DOHH2 (cell line): ENCODE measurements at regions not wholly inside any gene's neighbourhood (a gene's known extent, or its start where the extent isn't known, plus 50 kb on each side); places are given as distances from the start of the nearest gene placed in this dataset.

Experiments
- H3F3A ChIP-seq: fragments of 200-600 bp; sonication (generic), shearing (Covaris generic); 2 replicates; pipeline ENCODE4 v1.6.0; 2016; ENCODE audit warnings: antibody characterized with exemption, mild to moderate bottlenecking; ENCODE audit not compliant: control insufficient read depth, insufficient read depth
- H3K27ac ChIP-seq: fragments of 200-600 bp; sonication (generic); 2 replicates; pipeline ENCODE4 v1.5.1; 2014; ENCODE audit warnings: low read depth, mild to moderate bottlenecking, low read length, moderate library complexity
- H3K27me3 ChIP-seq: fragments of 200-600 bp; sonication (generic); 2 replicates; pipeline ENCODE4 v1.6.1; 2014; ENCODE audit warnings: mild to moderate bottlenecking, low read length, mixed read lengths; ENCODE audit not compliant: control insufficient read depth
- H3K36me3 ChIP-seq: fragments of 200-600 bp; sonication (generic); 2 replicates; pipeline ENCODE4 v1.6.1; 2014; ENCODE audit warnings: mild to moderate bottlenecking, low read length, moderate library complexity, mixed read lengths; ENCODE audit not compliant: control insufficient read depth
- H3K4me1 ChIP-seq: fragments of 200-600 bp; sonication (generic); 2 replicates; pipeline ENCODE4 v1.6.1; 2014; ENCODE audit warnings: mild to moderate bottlenecking, low read length, mixed read lengths; ENCODE audit not compliant: control insufficient read depth
- H3K4me2 ChIP-seq: fragments of 200-600 bp; sonication (generic); 2 replicates; pipeline ENCODE4 v1.6.0; 2014; ENCODE audit warnings: mild to moderate bottlenecking, low read length, moderate library complexity
- H3K4me3 ChIP-seq: fragments of 200-600 bp; sonication (generic); 2 replicates; pipeline ENCODE4 v1.5.1; 2014; ENCODE audit warnings: mild to moderate bottlenecking, low read length, mixed read lengths
- H3K79me2 ChIP-seq: fragments of 200-600 bp; sonication (generic); 2 replicates; pipeline ENCODE4 v1.6.1; 2014; ENCODE audit warnings: mild to moderate bottlenecking, low read length, mixed read lengths; ENCODE audit not compliant: control insufficient read depth
- H3K9me2 ChIP-seq: fragments of 200-600 bp; sonication (generic); replicated peaks from 2 replicates; pipeline ENCODE4 v1.6.1; 2014; ENCODE audit warnings: mild to moderate bottlenecking, low read length, mixed read lengths; ENCODE audit not compliant: control insufficient read depth
- H3K9me3 ChIP-seq: fragments of 200-600 bp; sonication (generic); 2 replicates; pipeline ENCODE4 v1.6.1; 2014; ENCODE audit warnings: antibody characterized with exemption, low read length, mixed read lengths; ENCODE audit not compliant: control insufficient read depth, insufficient read depth
- H4K20me1 ChIP-seq: fragments of 200-600 bp; sonication (generic); 2 replicates; pipeline ENCODE4 v1.6.0; 2014; ENCODE audit warnings: low read depth, mild to moderate bottlenecking, antibody characterized with exemption, low read length, moderate library complexity; ENCODE audit not compliant: control insufficient read depth, insufficient read depth
- CTCF ChIP-seq: fragments of 200-600 bp; sonication (generic); IDR thresholded peaks from one replicate; pipeline ENCODE4 v1.5.1; 2014; ENCODE audit warnings: antibody characterized with exemption, mild to moderate bottlenecking, low read depth, low read length; ENCODE audit not compliant: poor library complexity, severe bottlenecking
- EZH2phosphoT487 ChIP-seq: fragments of 200-600 bp; sonication (generic); IDR thresholded peaks from 2 replicates; pipeline ENCODE4 v1.6.1; 2017; ENCODE audit warnings: borderline replicate concordance, mild to moderate bottlenecking, antibody characterized with exemption, low read length, moderate library complexity, mixed read lengths

GRCh38 chr15:77851691-77852090 lies 219.0 kb upstream of the LINGO1 start:
- Histone ChIP-seq H3K9me2 (no peaks in the 10 kb centered on the region), H4K20me1 (no peaks in the 10 kb centered on the region), H3K36me3 (no peaks in the 10 kb centered on the region), H3K4me1 (no peaks in the 10 kb centered on the region), H3K4me2 (no peak overlapping the region), H3K9me3 (no peaks in the 10 kb centered on the region), H3K79me2 (no peaks in the 10 kb centered on the region), H3K27me3 (peaks cover 4% of the 10 kb centered on the region; the same call in 1 of the 2 replicates), H3K27ac (no peak overlapping the region), H3K4me3 (no peak overlapping the region), H3F3A (no peaks in the 10 kb centered on the region)
- TF ChIP-seq CTCF (no peak), EZH2phosphoT487 (no peak)

GRCh38 chr15:77851086-77851485 lies 218.4 kb upstream of the LINGO1 start:
- TF ChIP-seq CTCF: no peak
- TF ChIP-seq EZH2phosphoT487: no peak
- H3K27ac ChIP-seq: no peak overlapping the region
- H3K9me2 ChIP-seq: no peaks in the 10 kb centered on the region
- H3K9me3 ChIP-seq: no peaks in the 10 kb centered on the region
- no peaks in the 10 kb centered on the region for H3K79me2 ChIP-seq
- no peaks in the 10 kb centered on the region for H3F3A ChIP-seq
- H3K4me3 ChIP-seq: no peak overlapping the region
- peaks cover 4% of the 10 kb centered on the region; the same call in 1 of the 2 replicates for H3K27me3 ChIP-seq
- H3K4me2 ChIP-seq: no peak overlapping the region
- H3K36me3 ChIP-seq: no peaks in the 10 kb centered on the region
- no peaks in the 10 kb centered on the region for H4K20me1 ChIP-seq
- no peaks in the 10 kb centered on the region for H3K4me1 ChIP-seq

GRCh38 chr15:77846986-77847385 lies 214.3 kb upstream of the LINGO1 start:
- no peak overlapping the region for H3K4me2 ChIP-seq
- H3K4me1 ChIP-seq: peaks cover 14% of the 10 kb centered on the region
- H3K79me2 ChIP-seq: no peaks in the 10 kb centered on the region
- no peaks in the 10 kb centered on the region for H3F3A ChIP-seq
- H3K36me3 ChIP-seq: no peaks in the 10 kb centered on the region
- no peaks in the 10 kb centered on the region for H3K9me2 ChIP-seq
- H3K4me3 ChIP-seq: no peak overlapping the region
- H3K27ac ChIP-seq: no peak overlapping the region
- H3K27me3 ChIP-seq: no peaks in the 10 kb centered on the region
- H3K9me3 ChIP-seq: peaks cover 20% of the 10 kb centered on the region
- no peaks in the 10 kb centered on the region for H4K20me1 ChIP-seq
- TF ChIP-seq CTCF: no peak

- H3K9me2 ChIP-seq: no peaks in the 10 kb centered on the region
- no peak overlapping the region for H3K27ac ChIP-seq
- no peaks in the 10 kb centered on the region for H4K20me1 ChIP-seq
- H3F3A ChIP-seq: no peaks in the 10 kb centered on the region
- H3K4me1 ChIP-seq: peaks cover 14% of the 10 kb centered on the region
- TF ChIP-seq EZH2phosphoT487 (no peak), CTCF (no peak)
- no peaks in the 10 kb centered on the region for H3K79me2 ChIP-seq
- H3K36me3 ChIP-seq: no peaks in the 10 kb centered on the region
- peaks cover 20% of the 10 kb centered on the region for H3K9me3 ChIP-seq
- no peak overlapping the region for H3K4me2 ChIP-seq
- H3K4me3 ChIP-seq: no peak overlapping the region
- peaks cover 2% of the 10 kb centered on the region for H3K27me3 ChIP-seq
Measured at GRCh38 chr15:77846360-77846759, 213.6 kb upstream of the LINGO1 start.
